Liver (tissue), 8 donors: ENCODE measurements at regions not wholly inside any gene's neighbourhood (a gene's known extent, or its start where the extent isn't known, plus 50 kb on each side); places are given as distances from the start of the nearest gene placed in this dataset.

Experiments
- DNase-seq: peaks from one replicate; pipeline ENCODE4 v3.0.0-alpha.2; 2017; ENCODE audit warnings: low spot score
- H3K27ac ChIP-seq, 2 donors: one replicate each; pipeline ENCODE4 v1.7.0; 2013; ENCODE audit warnings: inconsistent platforms in 2 of 2, low read length in 2 of 2, control low read depth in 1 of 2, low read depth in 1 of 2, mild to moderate bottlenecking in 1 of 2
- H3K27me3 ChIP-seq, 4 donors: one replicate each; pipeline versions ENCODE4 v1.6.1 to v1.7.0; 2013; ENCODE audit warnings: low read length in 3 of 4, inconsistent platforms in 1 of 4, mild to moderate bottlenecking in 1 of 4, moderate library complexity in 1 of 4; ENCODE audit not compliant: control insufficient read depth in 4 of 4, insufficient read depth in 4 of 4
- H3K36me3 ChIP-seq, 4 donors: one replicate each; pipeline versions ENCODE4 v1.6.1 to v1.7.0; 2013; ENCODE audit warnings: low read length in 3 of 4, mild to moderate bottlenecking in 3 of 4, low read depth in 1 of 4, moderate library complexity in 1 of 4; ENCODE audit not compliant: control insufficient read depth in 4 of 4, insufficient read depth in 3 of 4
- H3K4me1 ChIP-seq, 4 donors: one replicate each; pipeline versions ENCODE4 v1.6.1 to v1.7.0; 2013; ENCODE audit warnings: low read length in 3 of 4, mild to moderate bottlenecking in 3 of 4, moderate library complexity in 1 of 4; ENCODE audit not compliant: control insufficient read depth in 4 of 4, insufficient read depth in 4 of 4
- H3K4me3 ChIP-seq, 3 donors: one replicate each; pipeline versions ENCODE4 v1.6.1 to v1.7.0; 2013; ENCODE audit warnings: low read length in 3 of 3, control low read depth in 1 of 3, low read depth in 1 of 3, mild to moderate bottlenecking in 1 of 3
- H3K9ac ChIP-seq, 2 donors: one replicate each; pipeline ENCODE4 v1.7.0; 2013; ENCODE audit warnings: low read length in 2 of 2, mild to moderate bottlenecking in 2 of 2, moderate library complexity in 2 of 2, control low read depth in 1 of 2, low read depth in 1 of 2
- H3K9me3 ChIP-seq, 4 donors: one replicate each; pipeline versions ENCODE4 v1.6.1 to v1.7.0; 2013; ENCODE audit warnings: low read length in 3 of 4; ENCODE audit not compliant: control insufficient read depth in 4 of 4
- EGR1 ChIP-seq, 2 donors: IDR thresholded peaks; 2 replicates each; pipeline ENCODE4 v1.6.1; 2016 to 2018; ENCODE audit warnings: antibody characterized with exemption in 2 of 2, low read depth in 2 of 2
- FOXA1 ChIP-seq: IDR thresholded peaks from 2 replicates; pipeline ENCODE4 v1.6.1; 2016; ENCODE audit warnings: antibody characterized with exemption
- GABPA ChIP-seq, 2 donors: IDR thresholded peaks in 1 of 2; conservative IDR thresholded peaks in 1 of 2; 2 replicates each; pipeline ENCODE4 v1.6.1; 2016; ENCODE audit warnings: antibody characterized with exemption in 2 of 2, mild to moderate bottlenecking in 1 of 2, moderate library complexity in 1 of 2
- HNF4A ChIP-seq, 2 donors: conservative IDR thresholded peaks; 2 replicates each; pipeline ENCODE4 v1.6.1; 2016; ENCODE audit warnings: antibody characterized with exemption in 2 of 2, mild to moderate bottlenecking in 2 of 2
- HNF4G ChIP-seq: IDR thresholded peaks from 2 replicates; pipeline ENCODE4 v1.6.1; 2016; ENCODE audit warnings: antibody characterized with exemption
- JUND ChIP-seq, 2 donors: IDR thresholded peaks; 2 replicates each; pipeline ENCODE4 v1.6.1; 2016; ENCODE audit warnings: antibody characterized with exemption in 2 of 2
- NR2F2 ChIP-seq: IDR thresholded peaks from 2 replicates; pipeline ENCODE4 v1.6.1; 2016; ENCODE audit warnings: antibody characterized with exemption
- RAD21 ChIP-seq, 2 donors: IDR thresholded peaks; 2 replicates each; pipeline ENCODE4 v1.6.1; 2016; ENCODE audit warnings: antibody characterized with exemption in 2 of 2, mild to moderate bottlenecking in 2 of 2
- RXRA ChIP-seq, 2 donors: IDR thresholded peaks; 2 replicates each; pipeline ENCODE4 v1.6.1; 2017 to 2018; ENCODE audit warnings: antibody characterized with exemption in 2 of 2, mild to moderate bottlenecking in 1 of 2
- SP1 ChIP-seq: IDR thresholded peaks from 2 replicates; pipeline ENCODE4 v1.6.1; 2018; ENCODE audit warnings: antibody characterized with exemption, mild to moderate bottlenecking
- TAF1 ChIP-seq: conservative IDR thresholded peaks from 2 replicates; pipeline ENCODE4 v1.6.1; 2016; ENCODE audit warnings: antibody characterized with exemption, mild to moderate bottlenecking
- YY1 ChIP-seq: IDR thresholded peaks from 2 replicates; pipeline ENCODE4 v1.6.1; 2016; ENCODE audit warnings: antibody characterized with exemption, mild to moderate bottlenecking
- WGBS: extraction: QIAGEN DNeasy Blood & Tissue Kit; methylation state at CpG from one replicate; pipeline ENCODE4 v1.1.7; 2013; 5-methylcytosine and 5-hydroxymethylcytosine counted together
- TF ChIP-seq, protein P1 (sequence below): fragments of 150-350 bp; IDR thresholded peaks from 2 replicates; pipeline ENCODE4 v1.5.1; 2017; ENCODE audit warnings: improper control_type of control experiment, low read depth, low read length; ENCODE audit not compliant: missing input control
- TF ChIP-seq, protein P2 (sequence below): IDR thresholded peaks from 2 replicates; pipeline ENCODE4 v1.6.1; 2016; ENCODE audit warnings: antibody characterized with exemption
- TF ChIP-seq, protein P3 (sequence below): IDR thresholded peaks from 2 replicates; pipeline ENCODE4 v1.6.1; 2016; ENCODE audit warnings: antibody characterized with exemption
- TF ChIP-seq, protein P4 (sequence below): IDR thresholded peaks from 2 replicates; pipeline ENCODE4 v1.6.1; 2016; ENCODE audit warnings: antibody characterized with exemption
- TF ChIP-seq, protein P5 (sequence below): IDR thresholded peaks from 2 replicates; pipeline ENCODE4 v1.6.1; 2016; ENCODE audit warnings: antibody characterized with exemption, mild to moderate bottlenecking
- donor health status: healthy.
- donor health status: healthy.
- donor health status: healthy.
- donor health status: healthy.
- donor health status: healthy.

DNA sequence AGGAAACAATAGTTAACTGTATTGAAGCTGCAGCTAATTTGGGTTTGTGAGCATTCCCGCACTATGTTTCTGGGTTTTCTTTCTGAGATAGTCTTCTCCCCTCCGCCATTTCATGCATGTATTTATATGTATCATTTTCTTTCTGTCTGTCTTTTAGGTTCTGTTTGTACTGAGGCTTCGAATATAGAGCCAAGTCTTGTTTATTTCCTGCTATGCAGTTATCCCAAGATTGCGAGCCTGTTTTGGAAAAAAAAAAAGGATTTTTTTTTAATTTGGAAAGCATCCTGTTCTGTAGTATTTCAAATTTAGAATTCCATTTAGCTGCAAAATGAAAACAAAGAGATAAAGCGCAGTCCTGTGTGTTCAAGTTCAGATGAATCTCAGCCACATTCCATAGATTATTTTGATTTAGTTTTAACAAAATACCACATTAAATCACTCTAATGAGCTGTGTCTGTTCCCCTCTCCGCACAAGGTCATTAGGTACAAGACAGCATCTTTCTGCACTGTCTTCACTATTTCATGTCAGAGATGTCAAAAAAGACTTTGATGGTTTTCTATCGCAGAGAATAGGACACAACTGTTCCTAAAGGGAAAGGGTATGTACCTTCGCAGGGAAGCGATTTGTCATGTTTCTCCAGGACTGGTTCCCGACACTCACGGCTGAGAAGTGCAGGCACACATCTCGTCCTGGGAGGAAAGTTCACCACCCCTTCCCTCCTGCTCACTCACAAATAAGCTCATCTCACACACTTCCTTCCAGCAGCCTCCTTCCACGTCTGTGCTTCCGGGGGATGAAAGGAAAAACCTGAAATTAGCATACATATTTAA is 443.4 kb downstream of the ZNF516 start:
- Histone ChIP-seq H3K36me3 (no peaks in the 10 kb centered on the region), H3K9me3 (no peaks in the 10 kb centered on the region), H3K9ac (no peak overlapping the region), H3K27ac (no peak overlapping the region), H3K27me3 (no peaks in the 10 kb centered on the region), H3K4me3 (no peak overlapping the region), H3K4me1 (no peaks in the 10 kb centered on the region)
- 62% methylated on average over 14 of the region's 14 CpGs for WGBS
- TF ChIP-seq, protein P1, sequence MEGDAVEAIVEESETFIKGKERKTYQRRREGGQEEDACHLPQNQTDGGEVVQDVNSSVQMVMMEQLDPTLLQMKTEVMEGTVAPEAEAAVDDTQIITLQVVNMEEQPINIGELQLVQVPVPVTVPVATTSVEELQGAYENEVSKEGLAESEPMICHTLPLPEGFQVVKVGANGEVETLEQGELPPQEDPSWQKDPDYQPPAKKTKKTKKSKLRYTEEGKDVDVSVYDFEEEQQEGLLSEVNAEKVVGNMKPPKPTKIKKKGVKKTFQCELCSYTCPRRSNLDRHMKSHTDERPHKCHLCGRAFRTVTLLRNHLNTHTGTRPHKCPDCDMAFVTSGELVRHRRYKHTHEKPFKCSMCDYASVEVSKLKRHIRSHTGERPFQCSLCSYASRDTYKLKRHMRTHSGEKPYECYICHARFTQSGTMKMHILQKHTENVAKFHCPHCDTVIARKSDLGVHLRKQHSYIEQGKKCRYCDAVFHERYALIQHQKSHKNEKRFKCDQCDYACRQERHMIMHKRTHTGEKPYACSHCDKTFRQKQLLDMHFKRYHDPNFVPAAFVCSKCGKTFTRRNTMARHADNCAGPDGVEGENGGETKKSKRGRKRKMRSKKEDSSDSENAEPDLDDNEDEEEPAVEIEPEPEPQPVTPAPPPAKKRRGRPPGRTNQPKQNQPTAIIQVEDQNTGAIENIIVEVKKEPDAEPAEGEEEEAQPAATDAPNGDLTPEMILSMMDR = no peak
- TF ChIP-seq, protein P2, sequence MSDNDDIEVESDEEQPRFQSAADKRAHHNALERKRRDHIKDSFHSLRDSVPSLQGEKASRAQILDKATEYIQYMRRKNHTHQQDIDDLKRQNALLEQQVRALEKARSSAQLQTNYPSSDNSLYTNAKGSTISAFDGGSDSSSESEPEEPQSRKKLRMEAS = no peak
- TF ChIP-seq NR2F2 = peak; percentile 22
- no peak for DNase-seq

DNA sequence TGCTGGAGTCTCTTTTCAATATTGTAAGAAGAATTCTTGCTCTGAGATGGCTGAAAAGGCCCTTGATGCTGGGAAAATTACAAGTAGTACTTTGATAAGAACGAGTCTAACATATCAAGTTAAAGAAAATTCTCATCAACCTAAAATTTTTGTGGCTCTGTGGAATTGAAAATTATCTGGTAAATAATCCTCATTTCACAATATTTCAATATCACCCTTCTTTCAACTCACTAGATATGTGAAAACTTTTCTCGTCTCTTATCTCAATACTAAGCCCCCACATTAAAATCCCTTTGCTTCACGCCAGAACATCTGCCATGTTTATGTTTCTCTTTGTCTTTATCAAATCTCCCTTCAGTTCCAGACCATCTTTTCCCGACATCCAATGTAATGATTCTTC is 448.8 kb downstream of the ZNF516 start:
- DNase-seq = no peak
- WGBS = 55% methylated on average over 4 of the region's 4 CpGs
- Histone ChIP-seq H3K27ac (no peak overlapping the region), H3K27me3 (no peaks in the 10 kb centered on the region), H3K9ac (no peak overlapping the region), H3K4me3 (no peak overlapping the region), H3K9me3 (no peaks in the 10 kb centered on the region), H3K4me1 (no peaks in the 10 kb centered on the region), H3K36me3 (no peaks in the 10 kb centered on the region)
- no peak for TF ChIP-seq FOXA1
- TF ChIP-seq RXRA (IDR thresholded peaks at IDR 0.05) = no peak
- no peak for TF ChIP-seq TAF1
- no peak for TF ChIP-seq EGR1 (IDR thresholded peaks at IDR 0.05; ENCODE audit: low read depth in 2 of 2)
- TF ChIP-seq HNF4A (conservative IDR thresholded peaks at IDR 0.05) = no peak
- no peak for TF ChIP-seq RAD21 (IDR thresholded peaks at IDR 0.05)
- TF ChIP-seq, protein P2 = no peak
- no peak for TF ChIP-seq JUND (IDR thresholded peaks at IDR 0.05)
- TF ChIP-seq HNF4G = no peak
- TF ChIP-seq, protein P3, sequence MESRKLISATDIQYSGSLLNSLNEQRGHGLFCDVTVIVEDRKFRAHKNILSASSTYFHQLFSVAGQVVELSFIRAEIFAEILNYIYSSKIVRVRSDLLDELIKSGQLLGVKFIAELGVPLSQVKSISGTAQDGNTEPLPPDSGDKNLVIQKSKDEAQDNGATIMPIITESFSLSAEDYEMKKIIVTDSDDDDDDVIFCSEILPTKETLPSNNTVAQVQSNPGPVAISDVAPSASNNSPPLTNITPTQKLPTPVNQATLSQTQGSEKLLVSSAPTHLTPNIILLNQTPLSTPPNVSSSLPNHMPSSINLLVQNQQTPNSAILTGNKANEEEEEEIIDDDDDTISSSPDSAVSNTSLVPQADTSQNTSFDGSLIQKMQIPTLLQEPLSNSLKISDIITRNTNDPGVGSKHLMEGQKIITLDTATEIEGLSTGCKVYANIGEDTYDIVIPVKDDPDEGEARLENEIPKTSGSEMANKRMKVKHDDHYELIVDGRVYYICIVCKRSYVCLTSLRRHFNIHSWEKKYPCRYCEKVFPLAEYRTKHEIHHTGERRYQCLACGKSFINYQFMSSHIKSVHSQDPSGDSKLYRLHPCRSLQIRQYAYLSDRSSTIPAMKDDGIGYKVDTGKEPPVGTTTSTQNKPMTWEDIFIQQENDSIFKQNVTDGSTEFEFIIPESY = no peak

DNA sequence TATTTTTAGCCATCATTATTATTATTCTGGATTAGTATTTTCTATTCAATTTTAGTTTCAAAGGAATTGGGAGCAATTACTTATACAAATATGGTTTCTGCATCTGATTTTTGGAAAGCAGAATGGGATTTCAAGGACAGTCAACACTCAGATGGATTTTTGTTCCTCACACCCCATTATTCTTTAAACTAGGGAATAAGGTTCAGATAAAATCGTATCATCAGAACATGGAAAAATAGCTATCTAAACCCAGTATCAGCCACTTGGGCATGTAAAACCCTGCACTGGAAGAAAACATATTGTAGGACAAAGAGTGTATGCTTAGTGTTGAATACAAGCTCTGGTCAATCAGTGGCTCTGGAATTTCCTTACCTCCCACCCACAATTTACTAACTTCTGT is 452.5 kb downstream of the ZNF516 start:
- no peak for DNase-seq
- Histone ChIP-seq H3K4me1 (no peaks in the 10 kb centered on the region), H3K9me3 (no peaks in the 10 kb centered on the region), H3K9ac (no peak overlapping the region), H3K36me3 (no peaks in the 10 kb centered on the region), H3K27me3 (no peaks in the 10 kb centered on the region), H3K27ac (no peak overlapping the region), H3K4me3 (no peak overlapping the region)
- 0% methylated on average over 1 of the region's 1 CpG for WGBS
- TF ChIP-seq NR2F2 = no peak
- no peak for TF ChIP-seq JUND (IDR thresholded peaks at IDR 0.05)
- no peak for TF ChIP-seq RAD21 (IDR thresholded peaks at IDR 0.05)
- TF ChIP-seq EGR1 (IDR thresholded peaks at IDR 0.05; ENCODE audit: low read depth in 2 of 2) = no peak
- TF ChIP-seq, protein P4, sequence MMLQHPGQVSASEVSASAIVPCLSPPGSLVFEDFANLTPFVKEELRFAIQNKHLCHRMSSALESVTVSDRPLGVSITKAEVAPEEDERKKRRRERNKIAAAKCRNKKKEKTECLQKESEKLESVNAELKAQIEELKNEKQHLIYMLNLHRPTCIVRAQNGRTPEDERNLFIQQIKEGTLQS = no peak
- TF ChIP-seq YY1 = no peak
- no peak for TF ChIP-seq GABPA (IDR thresholded peaks at IDR 0.05 in 1 of 2, conservative IDR thresholded peaks at IDR 0.05 in 1 of 2)
- TF ChIP-seq, protein P3 = no peak
- TF ChIP-seq SP1 = no peak
- TF ChIP-seq, protein P5, sequence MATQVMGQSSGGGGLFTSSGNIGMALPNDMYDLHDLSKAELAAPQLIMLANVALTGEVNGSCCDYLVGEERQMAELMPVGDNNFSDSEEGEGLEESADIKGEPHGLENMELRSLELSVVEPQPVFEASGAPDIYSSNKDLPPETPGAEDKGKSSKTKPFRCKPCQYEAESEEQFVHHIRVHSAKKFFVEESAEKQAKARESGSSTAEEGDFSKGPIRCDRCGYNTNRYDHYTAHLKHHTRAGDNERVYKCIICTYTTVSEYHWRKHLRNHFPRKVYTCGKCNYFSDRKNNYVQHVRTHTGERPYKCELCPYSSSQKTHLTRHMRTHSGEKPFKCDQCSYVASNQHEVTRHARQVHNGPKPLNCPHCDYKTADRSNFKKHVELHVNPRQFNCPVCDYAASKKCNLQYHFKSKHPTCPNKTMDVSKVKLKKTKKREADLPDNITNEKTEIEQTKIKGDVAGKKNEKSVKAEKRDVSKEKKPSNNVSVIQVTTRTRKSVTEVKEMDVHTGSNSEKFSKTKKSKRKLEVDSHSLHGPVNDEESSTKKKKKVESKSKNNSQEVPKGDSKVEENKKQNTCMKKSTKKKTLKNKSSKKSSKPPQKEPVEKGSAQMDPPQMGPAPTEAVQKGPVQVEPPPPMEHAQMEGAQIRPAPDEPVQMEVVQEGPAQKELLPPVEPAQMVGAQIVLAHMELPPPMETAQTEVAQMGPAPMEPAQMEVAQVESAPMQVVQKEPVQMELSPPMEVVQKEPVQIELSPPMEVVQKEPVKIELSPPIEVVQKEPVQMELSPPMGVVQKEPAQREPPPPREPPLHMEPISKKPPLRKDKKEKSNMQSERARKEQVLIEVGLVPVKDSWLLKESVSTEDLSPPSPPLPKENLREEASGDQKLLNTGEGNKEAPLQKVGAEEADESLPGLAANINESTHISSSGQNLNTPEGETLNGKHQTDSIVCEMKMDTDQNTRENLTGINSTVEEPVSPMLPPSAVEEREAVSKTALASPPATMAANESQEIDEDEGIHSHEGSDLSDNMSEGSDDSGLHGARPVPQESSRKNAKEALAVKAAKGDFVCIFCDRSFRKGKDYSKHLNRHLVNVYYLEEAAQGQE = no peak
- no peak for TF ChIP-seq RXRA (IDR thresholded peaks at IDR 0.05)
